Gastroesophageal sphincter (tissue), 4 donors: ENCODE measurements at regions not wholly inside any gene's neighbourhood (a gene's known extent, or its start where the extent isn't known, plus 50 kb on each side); places are given as distances from the start of the nearest gene placed in this dataset.

Experiments
- ATAC-seq: fragments of 150-250 bp; one replicate; pipeline ENCODE4 v1.9.1; 2016; ENCODE audit warnings: mild to moderate bottlenecking, moderate library complexity
- H3K27ac ChIP-seq, 4 donors: fragments of 200-600 bp; sonication (generic) in 3 of 4; 1 replicate in 3 of 4; 2 replicates in 1 of 4; pipeline ENCODE4 v1.5.1; 2016 to 2019
- H3K27me3 ChIP-seq: fragments of 200-600 bp; sonication (generic); one replicate; pipeline ENCODE4 v1.5.1; 2019
- H3K36me3 ChIP-seq, 2 donors: fragments of 200-600 bp; sonication (generic); one replicate each; pipeline ENCODE4 v1.5.1; 2019; ENCODE audit warnings: control low read depth in 1 of 2
- H3K4me1 ChIP-seq, 3 donors: fragments of 200-600 bp; sonication (generic); 1 replicate in 2 of 3; 2 replicates in 1 of 3; pipeline ENCODE4 v1.5.1; 2016 to 2019; ENCODE audit warnings: control low read depth in 2 of 3
- H3K4me3 ChIP-seq, 2 donors: fragments of 200-600 bp; sonication (generic); one replicate each; pipeline ENCODE4 v1.5.1; 2019; ENCODE audit warnings: mild to moderate bottlenecking in 1 of 2, moderate library complexity in 1 of 2
- H3K9me3 ChIP-seq, 3 donors: fragments of 200-600 bp; sonication (generic); one replicate each; pipeline ENCODE4 v1.5.1; 2017 to 2019; ENCODE audit warnings: control low read depth in 2 of 3
- EP300 ChIP-seq: sonication (generic); formaldehyde crosslinking; IDR thresholded peaks from one replicate; pipeline ENCODE4 v1.6.1; 2017; ENCODE audit warnings: antibody characterized with exemption, mild to moderate bottlenecking
- POLR2A ChIP-seq, 2 donors: fragments of 450-650 bp; IDR thresholded peaks; one replicate each; pipeline ENCODE4 v1.6.1; 2017; ENCODE audit warnings: antibody characterized with exemption in 2 of 2, mild to moderate bottlenecking in 2 of 2, moderate library complexity in 1 of 2
- POLR2AphosphoS5 ChIP-seq: sonication (generic); formaldehyde crosslinking; IDR thresholded peaks from one replicate; pipeline ENCODE4 v1.6.1; 2017; ENCODE audit warnings: antibody characterized with exemption
- WGBS, 2 donors: methylation state at CpG; one replicate each; pipeline ENCODE4 v1.1.5; 2018; ENCODE audit warnings: low coverage in 1 of 2; 5-methylcytosine and 5-hydroxymethylcytosine counted together
- TF ChIP-seq, protein P1 (sequence below), 4 experiments: fragments of 200-600 bp in 2 of 4; fragments of 450-650 bp in 2 of 4; sonication (generic) in 1 of 4; IDR thresholded peaks; one replicate each; pipeline ENCODE4 v1.5.1; 2017 to 2019; ENCODE audit warnings: antibody characterized with exemption in 4 of 4, mild to moderate bottlenecking in 2 of 4, moderate library complexity in 2 of 4

DNA sequence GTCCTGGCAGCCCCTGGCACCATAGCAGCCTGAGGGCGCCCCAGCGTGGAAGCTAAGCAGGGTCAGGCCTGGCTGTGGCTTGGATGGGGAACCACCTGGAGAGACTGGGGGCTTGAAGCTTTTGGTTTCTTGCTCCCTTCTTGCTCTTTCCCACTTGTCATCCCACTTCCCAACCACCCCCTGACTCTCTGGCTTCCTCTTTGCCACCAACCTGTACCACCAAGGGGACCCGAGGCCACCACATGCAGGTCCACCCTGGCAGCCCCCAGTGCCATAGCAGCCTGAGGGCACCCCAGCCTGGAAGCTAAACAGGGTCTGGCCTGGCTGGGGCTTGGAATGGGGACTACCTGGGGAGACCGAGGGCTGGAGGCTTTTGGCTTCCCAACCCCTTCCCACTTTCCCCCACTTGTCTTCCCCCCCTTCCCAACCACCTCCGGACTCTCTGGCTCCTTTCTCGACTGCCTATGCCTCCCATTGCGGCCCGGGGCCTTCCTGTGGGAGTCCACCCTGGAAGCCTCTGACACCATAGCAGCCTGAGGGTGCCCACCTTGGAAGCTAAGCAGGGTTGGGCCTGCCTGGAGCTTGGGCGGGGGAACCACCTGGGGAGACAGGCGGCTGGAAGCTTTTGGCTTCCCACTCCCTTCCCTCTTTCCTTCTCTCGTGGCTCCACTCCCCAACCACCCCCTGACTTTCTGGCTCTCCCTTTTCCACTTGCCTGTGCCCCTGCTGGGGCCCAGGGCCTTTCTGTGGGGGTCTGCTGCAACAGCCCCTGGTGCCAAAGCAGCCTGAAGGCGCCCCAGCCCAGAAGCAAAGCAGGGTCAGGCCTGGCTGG is 2294.4 kb downstream of the TP53TG3F start:
- peaks cover 0 to 13% (median 0%) of the 10 kb centered on the region in 3 donors for H3K9me3 ChIP-seq
- H3K27ac ChIP-seq, result no peak overlapping the region
- peaks cover 15% of the 10 kb centered on the region for H3K27me3 ChIP-seq
- ATAC-seq, result no peak
- H3K4me3 ChIP-seq, result no peak overlapping the region
- TF ChIP-seq EP300, result no peak
- TF ChIP-seq POLR2A (IDR thresholded peaks at IDR 0.05), result no peak
- TF ChIP-seq, protein P1, sequence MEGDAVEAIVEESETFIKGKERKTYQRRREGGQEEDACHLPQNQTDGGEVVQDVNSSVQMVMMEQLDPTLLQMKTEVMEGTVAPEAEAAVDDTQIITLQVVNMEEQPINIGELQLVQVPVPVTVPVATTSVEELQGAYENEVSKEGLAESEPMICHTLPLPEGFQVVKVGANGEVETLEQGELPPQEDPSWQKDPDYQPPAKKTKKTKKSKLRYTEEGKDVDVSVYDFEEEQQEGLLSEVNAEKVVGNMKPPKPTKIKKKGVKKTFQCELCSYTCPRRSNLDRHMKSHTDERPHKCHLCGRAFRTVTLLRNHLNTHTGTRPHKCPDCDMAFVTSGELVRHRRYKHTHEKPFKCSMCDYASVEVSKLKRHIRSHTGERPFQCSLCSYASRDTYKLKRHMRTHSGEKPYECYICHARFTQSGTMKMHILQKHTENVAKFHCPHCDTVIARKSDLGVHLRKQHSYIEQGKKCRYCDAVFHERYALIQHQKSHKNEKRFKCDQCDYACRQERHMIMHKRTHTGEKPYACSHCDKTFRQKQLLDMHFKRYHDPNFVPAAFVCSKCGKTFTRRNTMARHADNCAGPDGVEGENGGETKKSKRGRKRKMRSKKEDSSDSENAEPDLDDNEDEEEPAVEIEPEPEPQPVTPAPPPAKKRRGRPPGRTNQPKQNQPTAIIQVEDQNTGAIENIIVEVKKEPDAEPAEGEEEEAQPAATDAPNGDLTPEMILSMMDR (IDR thresholded peaks at IDR 0.05), result no peak
- no peak for TF ChIP-seq POLR2AphosphoS5
- 80% methylated on average over 1 of the region's 12 CpGs; no CpG with 5 or more reads in 1 of the 2 donors for WGBS, 2 donors
- H3K4me1 ChIP-seq, result no peaks in the 10 kb centered on the region
- no peaks in the 10 kb centered on the region for H3K36me3 ChIP-seq

DNA sequence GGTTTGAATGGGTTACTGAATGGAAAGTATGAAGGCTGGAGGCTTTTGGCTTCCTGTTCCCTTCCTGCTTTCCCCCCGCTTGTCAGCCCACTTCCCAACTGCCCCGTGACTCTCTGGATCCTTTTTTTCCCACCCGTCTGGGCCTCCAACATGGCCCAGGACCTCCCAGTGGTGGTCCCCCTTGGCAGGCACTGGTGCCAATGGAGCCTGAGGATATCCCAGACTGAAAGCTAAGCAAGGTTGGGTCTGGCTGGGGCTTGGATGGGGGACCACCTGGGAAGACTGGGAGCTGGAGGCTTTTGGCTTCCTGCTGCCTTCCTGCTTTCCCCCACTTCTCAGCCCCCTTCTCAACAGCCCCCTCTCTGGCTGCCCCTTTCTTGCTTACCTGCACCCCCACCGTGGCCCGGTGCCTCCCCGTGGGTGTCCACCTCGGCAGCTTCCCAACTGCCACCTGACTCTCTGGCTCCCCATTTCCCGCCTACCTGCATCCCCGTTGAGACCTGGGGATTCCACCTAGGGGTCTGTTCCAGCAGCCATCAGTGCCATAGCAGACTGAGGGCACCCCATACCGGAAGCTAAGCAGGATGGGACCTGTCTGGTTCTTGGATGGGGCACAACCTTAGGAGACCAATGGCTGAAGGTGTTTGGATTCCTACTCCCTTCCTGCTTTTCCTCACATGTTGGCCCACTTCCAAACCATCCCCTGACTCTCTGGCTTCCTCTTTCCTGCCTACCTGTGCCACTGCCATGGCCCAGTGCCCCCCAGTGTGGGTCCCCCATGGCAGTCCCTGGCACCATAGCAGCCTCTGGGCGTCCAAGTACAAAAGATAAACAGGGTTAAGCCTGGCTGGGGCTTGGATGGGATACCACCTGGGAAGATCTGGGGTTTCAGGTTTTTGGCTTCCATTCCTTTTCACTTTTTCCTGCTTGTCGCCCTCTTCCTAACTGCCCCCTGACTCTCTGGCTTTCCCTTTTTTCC is 2295.3 kb downstream of the TP53TG3F start:
- H3K9me3 ChIP-seq, result peaks cover 0 to 13% (median 0%) of the 10 kb centered on the region in 3 donors
- 69 to 100% methylated on average over 3 to 11 of the region's 12 CpGs for WGBS, 2 donors

GRCh38 chr16:35788381-35788780 is 2329.0 kb downstream of the TP53TG3F start:
- H3K27me3 ChIP-seq, result no peaks in the 10 kb centered on the region
- H3K4me3 ChIP-seq, result no peak overlapping the region
- ATAC-seq, result no peak
- no peaks in the 10 kb centered on the region for H3K36me3 ChIP-seq
- H3K9me3 ChIP-seq, result peaks cover 0 to 12% (median 0%) of the 10 kb centered on the region in 3 donors
- H3K4me1 ChIP-seq, result no peaks in the 10 kb centered on the region
- no peak overlapping the region for H3K27ac ChIP-seq
- WGBS, 2 donors, result 76% methylated on average over 4 of the region's 12 CpGs; no CpG with 5 or more reads in 1 of the 2 donors
- TF ChIP-seq EP300, result no peak
- no peak for TF ChIP-seq POLR2AphosphoS5
- no peak for TF ChIP-seq POLR2A (IDR thresholded peaks at IDR 0.05)
- TF ChIP-seq, protein P1 (IDR thresholded peaks at IDR 0.05), result no peak

More for the DNA sequence above, 2295.3 kb downstream of the TP53TG3F start:
- Histone ChIP-seq H3K27me3 (peaks cover 15% of the 10 kb centered on the region), H3K4me3 (no peak overlapping the region), H3K4me1 (no peaks in the 10 kb centered on the region), H3K27ac (no peak overlapping the region), H3K36me3 (no peaks in the 10 kb centered on the region)
- TF ChIP-seq, protein P1 (IDR thresholded peaks at IDR 0.05), result no peak
- TF ChIP-seq POLR2A (IDR thresholded peaks at IDR 0.05) (no peak), EP300 (no peak)
- no peak for ATAC-seq

DNA sequence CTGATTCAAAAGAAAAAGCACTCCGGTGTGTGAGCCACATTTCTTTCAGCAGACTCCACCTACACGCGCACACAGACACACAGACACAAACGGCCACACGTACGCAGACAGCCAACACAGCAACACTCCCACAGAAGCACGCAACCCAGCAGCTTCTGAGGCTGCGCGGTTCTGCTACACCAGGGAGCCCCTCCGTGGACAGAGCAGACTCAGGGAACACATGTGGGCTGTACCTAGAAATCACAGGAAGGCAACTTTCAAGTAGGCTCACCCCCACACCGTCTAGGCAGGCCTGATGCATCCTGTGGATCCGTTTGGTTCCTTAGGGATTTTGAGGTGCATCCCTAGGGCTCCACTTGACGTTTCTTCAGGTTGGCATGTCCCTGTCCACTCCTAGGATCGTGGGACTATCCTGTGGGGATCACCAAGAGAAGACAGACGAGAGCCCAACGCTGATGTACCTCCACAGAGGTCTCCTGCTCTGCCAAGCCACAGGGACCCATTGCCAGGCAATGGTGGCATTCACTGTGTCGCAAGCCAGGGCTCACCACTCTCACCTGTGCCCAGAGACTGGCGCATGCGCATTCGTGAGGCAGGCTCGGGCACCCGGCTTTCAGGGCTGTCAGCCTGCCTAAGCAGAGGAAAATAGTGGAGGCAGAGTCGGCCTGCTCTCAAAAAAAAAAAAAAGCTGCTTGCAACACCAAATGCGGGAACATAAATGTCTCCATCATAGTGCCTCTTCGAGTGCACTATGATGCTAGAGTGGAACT is 2333.3 kb downstream of the TP53TG3F start:
- peaks cover 0 to 16% (median 0%) of the 10 kb centered on the region in 3 donors for H3K9me3 ChIP-seq
- ATAC-seq, result no peak
- no peaks in the 10 kb centered on the region for H3K27me3 ChIP-seq
- H3K27ac ChIP-seq, result no peak overlapping the region
- no peak for TF ChIP-seq POLR2A (IDR thresholded peaks at IDR 0.05)
- TF ChIP-seq, protein P1 (IDR thresholded peaks at IDR 0.05), result no peak
- TF ChIP-seq EP300, result no peak
- no peak for TF ChIP-seq POLR2AphosphoS5
- H3K36me3 ChIP-seq, result no peaks in the 10 kb centered on the region
- 72 to 84% methylated on average over 11 to 13 of the region's 25 CpGs for WGBS, 2 donors
- no peaks in the 10 kb centered on the region for H3K4me1 ChIP-seq
- H3K4me3 ChIP-seq, result no peak overlapping the region
